ENCODE measurements at regions not wholly inside any gene's neighbourhood (a gene's known extent, or its start where the extent isn't known, plus 50 kb on each side); places are given as distances from the start of the nearest gene placed in this dataset.

DNA sequence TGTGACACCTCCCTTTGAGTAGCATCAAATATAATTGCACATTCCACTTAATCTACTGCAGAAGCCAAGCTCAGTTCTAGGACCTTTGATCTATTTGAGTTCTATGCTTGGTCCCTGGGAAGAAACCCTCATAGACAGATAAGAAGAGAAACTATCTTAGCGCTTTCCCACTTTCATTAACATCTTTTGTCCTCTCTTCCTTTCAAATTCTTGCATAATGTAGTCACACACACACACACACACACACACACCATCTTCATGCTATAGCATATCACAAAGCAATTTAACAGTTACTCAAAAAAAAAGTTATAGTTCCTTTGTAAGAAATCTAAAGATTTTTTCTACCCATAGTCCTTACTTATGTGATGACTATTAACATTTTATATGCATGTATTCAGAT lies 735.9 kb upstream of the PCDH9 start:
- no peaks in the 10 kb centered on the region for H3K4me1 ChIP-seq (ENCODE audit: control insufficient read depth, insufficient read depth, low read length)
- no peak overlapping the region for H3K9ac ChIP-seq (ENCODE audit: low read length)
- no peaks in the 10 kb centered on the region for H3K36me3 ChIP-seq (ENCODE audit: control insufficient read depth, insufficient read depth, low read length, severe bottlenecking)
- no peak for DNase-seq (ENCODE audit: low read depth)
- H3K27me3 ChIP-seq (replicated peaks; ENCODE audit: control insufficient read depth, insufficient read depth, low read length) = no peaks in the 10 kb centered on the region
- H3K4me3 ChIP-seq (ENCODE audit: low read length) = no peak overlapping the region
- H3K9me3 ChIP-seq (ENCODE audit: control insufficient read depth, low read length) = no peaks in the 10 kb centered on the region

DNA sequence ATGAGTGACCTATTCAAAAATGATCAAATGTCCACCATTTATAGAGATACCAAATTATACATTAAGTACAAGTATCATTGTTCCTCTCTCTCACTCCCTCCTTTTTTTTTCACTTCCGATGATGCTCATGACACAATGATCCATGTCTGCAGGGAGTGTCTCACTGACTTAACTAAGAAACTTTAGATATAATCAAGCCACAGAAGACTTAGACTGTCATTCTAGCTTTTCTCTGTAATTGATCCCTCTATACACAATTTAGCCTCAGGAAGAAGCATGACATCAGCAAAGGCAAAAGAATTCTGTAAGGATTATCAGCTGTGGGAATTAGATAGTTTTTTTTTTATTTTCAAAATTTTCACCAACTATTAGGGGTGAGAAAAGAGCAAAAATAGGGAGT lies 734.9 kb upstream of the PCDH9 start:
- DNase-seq (ENCODE audit: low read depth) = no peak
- H3K4me1 ChIP-seq (ENCODE audit: control insufficient read depth, insufficient read depth, low read length) = no peaks in the 10 kb centered on the region
- H3K4me3 ChIP-seq (ENCODE audit: low read length) = no peak overlapping the region
- no peak overlapping the region for H3K9ac ChIP-seq (ENCODE audit: low read length)
- H3K36me3 ChIP-seq (ENCODE audit: control insufficient read depth, insufficient read depth, low read length, severe bottlenecking) = no peaks in the 10 kb centered on the region
- H3K27me3 ChIP-seq (replicated peaks; ENCODE audit: control insufficient read depth, insufficient read depth, low read length) = no peaks in the 10 kb centered on the region
- no peaks in the 10 kb centered on the region for H3K9me3 ChIP-seq (ENCODE audit: control insufficient read depth, low read length)

DNA sequence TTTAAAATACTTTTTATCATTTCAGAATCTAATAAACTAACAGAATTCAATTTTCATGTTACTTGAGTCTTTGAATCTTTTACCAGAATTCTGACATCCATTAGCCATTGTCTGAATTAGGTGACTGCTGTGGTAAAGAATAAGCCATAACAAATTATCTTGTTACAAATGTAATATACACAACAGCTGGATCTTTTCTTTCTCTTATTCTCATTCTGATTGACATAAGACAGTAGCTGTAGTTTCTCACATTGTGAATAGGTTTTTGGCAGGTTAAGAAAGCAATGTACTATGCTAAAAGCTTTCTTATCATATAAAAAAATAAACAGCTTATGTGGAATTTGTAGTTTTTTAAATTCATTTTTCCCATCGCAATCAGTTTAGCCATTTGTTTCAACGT lies 734.0 kb upstream of the PCDH9 start:
- no peak overlapping the region for H3K9ac ChIP-seq (ENCODE audit: low read length)
- no peaks in the 10 kb centered on the region for H3K4me1 ChIP-seq (ENCODE audit: control insufficient read depth, insufficient read depth, low read length)
- H3K36me3 ChIP-seq (ENCODE audit: control insufficient read depth, insufficient read depth, low read length, severe bottlenecking) = no peaks in the 10 kb centered on the region
- no peaks in the 10 kb centered on the region for H3K9me3 ChIP-seq (ENCODE audit: control insufficient read depth, low read length)
- H3K4me3 ChIP-seq (ENCODE audit: low read length) = no peak overlapping the region
- no peaks in the 10 kb centered on the region for H3K27me3 ChIP-seq (replicated peaks; ENCODE audit: control insufficient read depth, insufficient read depth, low read length)
- no peak for DNase-seq (ENCODE audit: low read depth)

DNA sequence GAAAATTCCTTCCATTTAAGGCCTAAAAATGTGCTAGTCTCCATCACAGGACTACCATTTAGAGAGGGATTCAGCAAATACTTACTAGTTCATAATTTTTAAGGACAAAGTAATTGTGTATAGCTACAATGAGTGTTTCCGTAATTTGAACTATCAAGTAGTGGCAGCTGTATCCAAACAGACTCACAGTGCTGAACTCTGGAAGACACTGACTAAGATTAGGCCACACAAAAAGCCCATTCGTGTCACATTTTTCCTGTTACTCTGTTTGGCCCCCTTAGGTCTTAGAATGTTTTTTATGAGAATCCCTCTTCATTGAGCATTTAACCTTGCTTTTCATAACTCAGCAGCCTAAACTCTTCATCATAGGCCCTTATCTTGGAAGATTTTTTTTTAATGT lies 731.2 kb upstream of the PCDH9 start:
- Histone ChIP-seq H3K9ac (ENCODE audit: low read length) (no peak overlapping the region), H3K4me3 (ENCODE audit: low read length) (no peak overlapping the region), H3K9me3 (ENCODE audit: control insufficient read depth, low read length) (peaks cover 3% of the 10 kb centered on the region), H3K27me3 (replicated peaks; ENCODE audit: control insufficient read depth, insufficient read depth, low read length) (no peaks in the 10 kb centered on the region), H3K4me1 (ENCODE audit: control insufficient read depth, insufficient read depth, low read length) (no peaks in the 10 kb centered on the region), H3K36me3 (ENCODE audit: control insufficient read depth, insufficient read depth, low read length, severe bottlenecking) (no peaks in the 10 kb centered on the region)
- DNase-seq (ENCODE audit: low read depth) = no peak

DNA sequence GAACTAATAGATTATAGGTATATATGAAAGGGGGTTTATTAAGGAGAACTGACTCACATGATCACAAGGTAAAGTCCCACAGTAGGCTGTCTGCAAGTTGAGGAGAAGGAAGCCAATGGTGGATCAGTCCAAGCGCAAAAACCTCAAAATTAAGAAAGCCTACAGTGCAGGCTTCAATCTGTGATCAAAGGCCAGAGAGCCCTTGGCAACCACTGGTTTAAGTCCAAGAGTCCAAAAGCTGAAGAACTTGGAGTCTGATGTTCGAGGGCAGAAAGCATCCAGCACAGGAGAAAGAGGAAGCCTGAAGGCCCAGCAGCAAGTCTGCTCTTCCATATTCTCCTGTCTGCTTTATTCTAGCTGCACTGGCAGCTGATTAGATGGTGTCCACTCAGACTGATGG lies 721.3 kb upstream of the PCDH9 start:
- Histone ChIP-seq H3K4me1 (ENCODE audit: control insufficient read depth, insufficient read depth, low read length) (no peaks in the 10 kb centered on the region), H3K4me3 (ENCODE audit: low read length) (no peak overlapping the region), H3K9ac (ENCODE audit: low read length) (no peak overlapping the region), H3K27me3 (replicated peaks; ENCODE audit: control insufficient read depth, insufficient read depth, low read length) (no peaks in the 10 kb centered on the region), H3K9me3 (ENCODE audit: control insufficient read depth, low read length) (peaks cover 10% of the 10 kb centered on the region), H3K36me3 (ENCODE audit: control insufficient read depth, insufficient read depth, low read length, severe bottlenecking) (no peaks in the 10 kb centered on the region)
- DNase-seq (ENCODE audit: low read depth) = no peak

DNA sequence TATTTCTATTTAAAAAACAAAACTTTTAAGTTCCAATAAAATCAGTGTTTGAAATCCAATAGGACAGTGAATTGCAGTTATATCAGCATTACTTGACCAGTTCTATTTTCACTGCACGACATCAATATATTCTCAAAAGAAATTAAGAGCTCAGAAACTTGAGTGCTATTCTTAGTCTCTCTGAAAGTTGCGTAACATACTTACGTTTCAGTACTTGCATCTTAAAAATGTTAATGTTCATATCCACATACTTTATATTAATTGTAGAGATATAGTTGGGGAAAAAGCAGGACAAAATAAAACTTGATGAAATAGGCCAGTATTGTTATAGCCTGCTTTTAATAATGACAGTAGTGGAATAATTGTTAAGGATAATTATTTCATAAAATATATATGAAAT lies 720.5 kb upstream of the PCDH9 start:
- DNase-seq (ENCODE audit: low read depth) = peak; percentile 12
- Histone ChIP-seq H3K9me3 (ENCODE audit: control insufficient read depth, low read length) (peaks cover 3% of the 10 kb centered on the region), H3K4me3 (ENCODE audit: low read length) (no peak overlapping the region), H3K27me3 (replicated peaks; ENCODE audit: control insufficient read depth, insufficient read depth, low read length) (no peaks in the 10 kb centered on the region), H3K9ac (ENCODE audit: low read length) (no peak overlapping the region), H3K36me3 (ENCODE audit: control insufficient read depth, insufficient read depth, low read length, severe bottlenecking) (no peaks in the 10 kb centered on the region), H3K4me1 (ENCODE audit: control insufficient read depth, insufficient read depth, low read length) (no peaks in the 10 kb centered on the region)

DNA sequence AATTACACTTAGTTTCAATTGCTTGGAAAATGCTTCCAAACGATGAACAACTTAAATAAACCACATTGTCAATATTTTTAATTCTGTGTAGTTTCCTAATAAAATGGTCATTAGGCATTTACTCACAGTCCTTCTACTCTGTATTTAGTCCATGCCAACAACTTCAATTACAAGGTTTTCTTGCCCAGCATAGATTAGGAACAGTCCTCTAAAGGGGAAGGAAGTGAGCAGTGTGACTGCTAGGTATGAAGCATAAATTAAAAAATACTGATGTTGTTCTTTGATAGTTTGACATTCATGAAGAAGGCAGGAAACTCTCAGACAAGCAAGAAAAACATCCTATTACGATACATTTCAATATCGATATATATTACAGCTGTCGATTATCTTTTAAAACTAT lies 716.0 kb upstream of the PCDH9 start:
- Histone ChIP-seq H3K9ac (ENCODE audit: low read length) (no peak overlapping the region), H3K27me3 (replicated peaks; ENCODE audit: control insufficient read depth, insufficient read depth, low read length) (no peaks in the 10 kb centered on the region), H3K4me3 (ENCODE audit: low read length) (no peak overlapping the region), H3K9me3 (ENCODE audit: control insufficient read depth, low read length) (no peaks in the 10 kb centered on the region), H3K4me1 (ENCODE audit: control insufficient read depth, insufficient read depth, low read length) (peaks cover 9% of the 10 kb centered on the region), H3K36me3 (ENCODE audit: control insufficient read depth, insufficient read depth, low read length, severe bottlenecking) (no peaks in the 10 kb centered on the region)
- DNase-seq (ENCODE audit: low read depth) = no peak

DNA sequence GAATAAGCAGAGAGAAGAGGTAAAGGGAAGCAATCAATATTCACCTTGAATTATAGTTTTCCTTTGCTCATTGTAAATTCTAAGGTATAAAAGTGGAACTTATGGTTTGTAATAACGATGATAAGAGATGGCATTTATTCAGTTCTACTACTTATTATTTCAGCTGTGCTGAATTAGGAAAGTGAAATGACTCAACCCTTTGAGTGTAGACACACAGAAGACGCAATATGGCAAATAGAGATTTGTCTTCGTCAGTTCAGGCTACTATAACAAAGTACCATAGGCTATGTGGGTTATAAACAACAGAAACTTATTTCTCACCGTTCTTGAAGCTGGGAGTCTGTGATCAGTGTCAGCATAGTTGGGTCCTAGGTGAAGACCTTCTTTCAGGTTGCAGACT lies 713.0 kb upstream of the PCDH9 start:
- peak; percentile 57 for DNase-seq (ENCODE audit: low read depth)
- H3K9ac ChIP-seq (ENCODE audit: low read length) = no peak overlapping the region
- H3K9me3 ChIP-seq (ENCODE audit: control insufficient read depth, low read length) = no peaks in the 10 kb centered on the region
- no peak overlapping the region for H3K4me3 ChIP-seq (ENCODE audit: low read length)
- H3K36me3 ChIP-seq (ENCODE audit: control insufficient read depth, insufficient read depth, low read length, severe bottlenecking) = no peaks in the 10 kb centered on the region
- peaks cover 17% of the 10 kb centered on the region for H3K4me1 ChIP-seq (ENCODE audit: control insufficient read depth, insufficient read depth, low read length)
- H3K27me3 ChIP-seq (replicated peaks; ENCODE audit: control insufficient read depth, insufficient read depth, low read length) = no peaks in the 10 kb centered on the region

DNA sequence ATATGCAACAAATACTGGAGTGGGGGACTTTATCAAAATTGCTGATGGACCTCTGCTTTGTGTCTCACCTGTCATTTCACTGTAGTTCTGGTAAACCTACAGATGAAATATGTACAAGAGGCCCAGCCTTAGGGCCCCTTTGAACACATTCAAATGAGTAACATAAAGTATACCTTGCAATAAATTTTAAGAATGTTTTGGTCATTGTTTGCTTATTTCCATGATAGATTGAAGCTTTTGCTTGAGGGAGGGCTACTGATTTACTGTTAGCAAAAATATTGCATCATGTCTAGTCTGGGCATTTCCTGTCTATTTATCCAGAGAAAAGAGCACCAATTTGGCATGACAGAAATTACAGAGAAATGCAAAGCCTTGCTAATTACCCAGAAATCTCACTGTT lies 705.5 kb upstream of the PCDH9 start:
- Histone ChIP-seq H3K4me3 (ENCODE audit: low read length) (no peak overlapping the region), H3K9me3 (ENCODE audit: control insufficient read depth, low read length) (no peaks in the 10 kb centered on the region), H3K27me3 (replicated peaks; ENCODE audit: control insufficient read depth, insufficient read depth, low read length) (no peaks in the 10 kb centered on the region), H3K9ac (ENCODE audit: low read length) (no peak overlapping the region), H3K4me1 (ENCODE audit: control insufficient read depth, insufficient read depth, low read length) (peaks cover 7% of the 10 kb centered on the region), H3K36me3 (ENCODE audit: control insufficient read depth, insufficient read depth, low read length, severe bottlenecking) (no peaks in the 10 kb centered on the region)
- peak; percentile 27 for DNase-seq (ENCODE audit: low read depth)

DNA sequence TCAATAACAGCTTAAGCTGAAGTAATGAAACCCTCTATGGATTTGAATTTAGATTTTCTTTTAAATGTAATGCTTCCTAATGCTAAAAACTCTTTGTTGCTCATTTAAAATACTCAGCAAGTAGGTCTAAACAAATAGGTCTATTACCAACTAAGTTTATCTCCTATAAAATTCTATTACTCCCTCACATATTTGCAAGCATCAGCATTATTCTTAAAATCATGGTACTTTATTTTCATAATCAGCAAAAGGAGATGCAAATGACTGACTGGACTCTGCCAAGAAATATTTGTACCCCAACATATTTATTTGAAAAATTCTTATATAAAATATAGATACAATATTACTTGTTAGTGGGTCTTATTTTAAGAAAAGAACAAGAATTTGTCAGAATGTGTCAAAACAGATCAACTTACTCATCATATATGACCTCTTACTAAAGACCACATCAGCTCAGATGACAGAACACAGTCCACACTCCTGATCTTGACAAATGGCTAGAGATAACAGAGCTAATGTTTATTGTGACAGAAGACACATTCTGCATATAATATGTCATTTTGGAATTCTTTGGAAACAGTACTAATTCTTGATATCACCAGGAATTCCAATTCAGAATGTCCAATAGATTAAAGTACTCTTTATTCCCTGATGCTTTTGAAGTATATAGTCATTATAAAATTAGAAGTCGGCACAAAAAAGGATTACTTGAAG lies 704.6 kb upstream of the PCDH9 start:
- no peak overlapping the region for H3K4me3 ChIP-seq (ENCODE audit: low read length)
- H3K9me3 ChIP-seq (ENCODE audit: control insufficient read depth, low read length) = no peaks in the 10 kb centered on the region
- DNase-seq (ENCODE audit: low read depth) = no peak
- H3K27me3 ChIP-seq (replicated peaks; ENCODE audit: control insufficient read depth, insufficient read depth, low read length) = no peaks in the 10 kb centered on the region
- H3K36me3 ChIP-seq (ENCODE audit: control insufficient read depth, insufficient read depth, low read length, severe bottlenecking) = no peaks in the 10 kb centered on the region
- no peak overlapping the region for H3K9ac ChIP-seq (ENCODE audit: low read length)
- no peaks in the 10 kb centered on the region for H3K4me1 ChIP-seq (ENCODE audit: control insufficient read depth, insufficient read depth, low read length)

DNA sequence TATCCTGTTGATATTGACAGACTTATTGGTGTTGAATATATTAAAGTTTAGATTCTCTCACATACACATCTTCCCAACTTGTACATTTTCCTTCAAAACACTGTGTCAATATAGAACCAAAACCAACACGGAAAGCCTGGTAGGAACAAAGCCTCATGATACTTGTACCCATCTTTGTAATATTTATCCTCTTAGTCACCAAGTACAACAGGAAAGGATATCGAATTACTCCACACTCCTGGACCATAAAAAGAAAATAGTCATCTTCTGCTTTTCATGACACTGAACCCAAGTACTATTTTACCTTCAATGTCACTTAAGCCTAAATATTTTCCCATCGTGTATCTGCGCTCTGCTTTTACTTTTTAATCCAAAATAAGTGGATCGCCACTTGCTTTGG lies 702.9 kb upstream of the PCDH9 start:
- Histone ChIP-seq H3K9me3 (ENCODE audit: control insufficient read depth, low read length) (no peaks in the 10 kb centered on the region), H3K4me3 (ENCODE audit: low read length) (no peak overlapping the region), H3K4me1 (ENCODE audit: control insufficient read depth, insufficient read depth, low read length) (no peaks in the 10 kb centered on the region), H3K9ac (ENCODE audit: low read length) (no peak overlapping the region), H3K36me3 (ENCODE audit: control insufficient read depth, insufficient read depth, low read length, severe bottlenecking) (no peaks in the 10 kb centered on the region), H3K27me3 (replicated peaks; ENCODE audit: control insufficient read depth, insufficient read depth, low read length) (no peaks in the 10 kb centered on the region)
- no peak for DNase-seq (ENCODE audit: low read depth)

DNA sequence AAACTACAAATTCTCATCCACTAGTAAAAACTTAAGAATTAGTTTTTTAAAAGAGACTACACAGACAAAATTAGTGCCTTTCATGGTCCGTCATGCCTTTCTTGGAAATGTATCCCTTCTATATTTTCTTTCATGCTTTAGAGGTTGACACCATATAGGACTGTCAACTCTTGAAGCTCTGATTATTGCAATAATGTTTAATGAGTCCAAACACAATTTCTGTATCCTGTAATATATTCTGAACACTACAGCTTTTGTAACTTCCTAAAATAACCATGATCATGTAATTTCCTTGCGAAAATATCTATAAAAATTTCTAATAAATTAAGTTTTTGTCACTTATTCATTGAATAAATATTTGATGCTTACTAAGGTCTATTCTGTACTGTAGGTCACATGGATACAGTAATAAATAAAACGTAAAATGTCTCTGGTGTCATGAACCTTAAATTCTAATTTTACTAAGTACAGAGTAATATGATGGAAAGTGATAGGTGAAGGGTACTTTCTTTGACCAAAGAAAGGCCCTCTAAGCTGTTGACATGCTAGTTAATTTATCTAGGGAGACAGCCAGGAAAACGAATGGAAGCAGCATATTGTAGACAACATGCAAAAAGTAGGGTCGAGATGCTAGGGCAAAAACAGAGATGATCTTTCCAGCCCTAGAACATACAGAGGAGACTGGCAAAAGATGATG lies 687.3 kb upstream of the PCDH9 start:
- Histone ChIP-seq H3K36me3 (ENCODE audit: control insufficient read depth, insufficient read depth, low read length, severe bottlenecking) (no peaks in the 10 kb centered on the region), H3K4me3 (ENCODE audit: low read length) (no peak overlapping the region), H3K9ac (ENCODE audit: low read length) (no peak overlapping the region), H3K27me3 (replicated peaks; ENCODE audit: control insufficient read depth, insufficient read depth, low read length) (no peaks in the 10 kb centered on the region), H3K4me1 (ENCODE audit: control insufficient read depth, insufficient read depth, low read length) (no peaks in the 10 kb centered on the region), H3K9me3 (ENCODE audit: control insufficient read depth, low read length) (peaks cover 3% of the 10 kb centered on the region)
- DNase-seq (ENCODE audit: low read depth) = no peak
